ENCODE measurements at regions not wholly inside any gene's neighbourhood (a gene's known extent, or its start where the extent isn't known, plus 50 kb on each side); places are given as distances from the start of the nearest gene placed in this dataset.

DNA sequence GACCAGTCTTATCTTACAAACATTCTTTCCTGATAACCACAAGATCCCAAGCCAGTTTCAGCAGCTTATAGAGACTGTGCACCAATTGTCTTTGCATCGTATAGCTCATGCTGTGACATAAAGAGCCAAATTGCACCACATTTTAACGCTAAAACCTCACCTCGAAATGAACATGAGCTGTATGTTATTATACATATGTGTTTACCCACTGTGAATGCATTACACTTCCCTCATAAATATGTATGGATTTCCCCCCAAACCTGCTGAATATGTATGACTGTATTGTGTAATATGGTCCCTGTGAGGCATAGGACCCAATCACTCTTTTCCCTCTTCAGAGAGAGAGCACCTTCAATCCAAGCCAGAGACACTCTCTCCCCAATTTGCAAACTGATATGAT, 692.4 kb downstream of the NLGN4X start:
- no peaks in the 10 kb centered on the region for H3K36me3 ChIP-seq (ENCODE audit: control insufficient read depth, low read depth, low read length)
- peaks cover 3% of the 10 kb centered on the region for H3K4me1 ChIP-seq (ENCODE audit: control insufficient read depth, low read depth, low read length)
- H3K9ac ChIP-seq (ENCODE audit: low read length): no peak overlapping the region
- no peak overlapping the region for H3K4me3 ChIP-seq (ENCODE audit: low read length)
- no peaks in the 10 kb centered on the region for H3K27me3 ChIP-seq (ENCODE audit: control insufficient read depth, insufficient read depth, low read length)
- no peaks in the 10 kb centered on the region for H3K9me3 ChIP-seq (ENCODE audit: control insufficient read depth, low read depth, low read length)
- no peak overlapping the region for H3K27ac ChIP-seq (ENCODE audit: low read length)

DNA sequence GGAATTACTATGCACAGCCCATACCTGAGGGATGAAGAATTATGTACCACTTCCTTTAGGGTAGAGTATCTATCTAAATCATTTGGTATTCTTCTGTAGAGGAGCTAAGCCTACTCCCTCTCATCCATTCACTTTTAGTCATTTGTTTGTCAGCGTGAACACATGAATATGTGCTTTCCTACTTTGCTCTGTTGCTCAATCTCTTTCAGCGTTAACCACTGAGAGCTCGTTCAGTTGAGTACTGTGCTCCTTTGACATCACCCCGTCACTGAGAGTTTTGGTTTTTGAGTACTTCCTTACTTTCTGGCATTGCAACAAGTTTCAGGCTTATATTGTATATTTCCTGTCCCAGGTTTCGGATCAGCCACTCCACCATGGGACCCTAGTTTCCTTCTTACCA, 700.6 kb downstream of the NLGN4X start:
- Histone ChIP-seq H3K27me3 (ENCODE audit: control insufficient read depth, insufficient read depth, low read length) (no peaks in the 10 kb centered on the region), H3K9ac (ENCODE audit: low read length) (no peak overlapping the region), H3K27ac (ENCODE audit: low read length) (no peak overlapping the region), H3K4me1 (ENCODE audit: control insufficient read depth, low read depth, low read length) (no peaks in the 10 kb centered on the region), H3K36me3 (ENCODE audit: control insufficient read depth, low read depth, low read length) (no peaks in the 10 kb centered on the region), H3K9me3 (ENCODE audit: control insufficient read depth, low read depth, low read length) (no peaks in the 10 kb centered on the region), H3K4me3 (ENCODE audit: low read length) (no peak overlapping the region)

DNA sequence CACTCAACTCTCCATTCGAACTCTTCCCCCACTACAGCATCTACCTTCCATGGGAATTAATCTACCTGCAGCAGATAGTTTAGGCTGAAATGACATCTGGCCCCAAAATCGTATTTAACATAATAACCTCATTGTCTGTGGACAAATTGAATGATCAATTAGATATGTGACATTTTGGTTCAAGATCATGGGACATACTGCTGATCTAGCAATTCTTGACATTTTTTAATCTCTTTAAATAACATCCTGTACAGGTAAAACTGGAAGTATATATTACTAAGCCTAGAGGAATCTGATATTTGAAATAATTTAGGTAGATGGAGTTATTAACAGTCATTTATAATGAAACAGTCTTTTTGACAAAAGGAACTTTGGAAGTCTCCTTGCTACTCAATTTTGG, 702.5 kb downstream of the NLGN4X start:
- H3K27me3 ChIP-seq (ENCODE audit: control insufficient read depth, insufficient read depth, low read length): no peaks in the 10 kb centered on the region
- H3K27ac ChIP-seq (ENCODE audit: low read length): no peak overlapping the region
- H3K36me3 ChIP-seq (ENCODE audit: control insufficient read depth, low read depth, low read length): no peaks in the 10 kb centered on the region
- H3K9me3 ChIP-seq (ENCODE audit: control insufficient read depth, low read depth, low read length): no peaks in the 10 kb centered on the region
- no peaks in the 10 kb centered on the region for H3K4me1 ChIP-seq (ENCODE audit: control insufficient read depth, low read depth, low read length)
- no peak overlapping the region for H3K9ac ChIP-seq (ENCODE audit: low read length)
- no peak overlapping the region for H3K4me3 ChIP-seq (ENCODE audit: low read length)

DNA sequence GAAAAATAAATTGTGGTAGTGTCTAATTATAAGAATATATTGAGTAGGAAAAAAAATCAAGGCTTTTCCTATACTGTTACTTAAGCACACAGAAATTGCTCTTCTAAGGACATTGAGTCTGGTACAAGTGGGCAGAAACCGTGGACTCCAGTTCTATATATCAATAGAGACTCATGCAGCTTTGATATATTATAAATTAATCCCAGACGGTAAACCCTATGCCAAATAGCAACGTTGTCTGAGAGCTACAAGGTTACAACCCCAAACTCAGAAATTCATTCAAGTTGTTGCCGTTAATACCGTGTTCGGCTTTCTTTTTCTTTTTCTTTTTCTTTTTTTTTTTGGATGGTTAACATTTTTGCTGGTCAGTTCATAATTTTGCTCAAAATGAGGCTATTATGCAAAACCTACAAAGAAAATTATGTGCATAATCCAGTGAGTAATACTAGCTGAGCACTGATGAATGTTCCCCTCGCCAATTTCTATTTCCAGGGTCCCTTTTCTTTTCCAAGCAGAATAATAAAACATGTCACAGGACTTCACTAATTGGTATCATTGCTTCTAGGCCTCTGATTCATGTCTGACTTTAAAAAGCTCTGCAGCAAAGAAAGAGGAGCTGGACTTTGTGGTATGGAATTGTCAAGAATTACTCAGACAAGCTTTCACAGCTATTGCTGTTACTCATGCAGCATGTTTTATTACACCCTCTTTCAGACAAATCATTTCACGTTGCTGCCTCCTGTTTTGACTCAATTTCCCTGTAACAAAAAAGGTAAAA, 737.7 kb downstream of the NLGN4X start:
- Histone ChIP-seq H3K27ac (ENCODE audit: low read length) (no peak overlapping the region), H3K9ac (ENCODE audit: low read length) (no peak overlapping the region), H3K27me3 (ENCODE audit: control insufficient read depth, insufficient read depth, low read length) (no peaks in the 10 kb centered on the region), H3K9me3 (ENCODE audit: control insufficient read depth, low read depth, low read length) (no peaks in the 10 kb centered on the region), H3K36me3 (ENCODE audit: control insufficient read depth, low read depth, low read length) (no peaks in the 10 kb centered on the region), H3K4me1 (ENCODE audit: control insufficient read depth, low read depth, low read length) (no peaks in the 10 kb centered on the region), H3K4me3 (ENCODE audit: low read length) (no peak overlapping the region)

DNA sequence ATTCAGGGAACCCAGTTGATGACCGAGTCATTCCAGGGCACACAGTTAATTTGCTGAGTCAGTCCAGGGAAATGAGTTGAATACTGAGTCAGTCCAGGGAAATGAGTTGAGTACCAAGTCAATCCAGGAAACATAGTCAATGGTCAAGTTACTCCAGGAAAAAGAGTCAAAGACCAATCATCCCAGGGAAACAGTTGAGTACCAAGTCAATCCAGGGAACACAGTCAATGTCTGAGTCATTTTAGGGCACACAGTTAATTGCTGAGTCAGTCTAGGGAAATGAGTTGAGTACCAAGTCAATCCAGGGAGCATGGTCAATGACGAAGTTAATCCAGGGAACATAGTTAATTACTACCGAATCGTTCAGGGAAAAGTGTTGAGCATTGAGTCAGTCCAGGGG, 754.4 kb downstream of the NLGN4X start:
- Histone ChIP-seq H3K27ac (ENCODE audit: low read length) (no peak overlapping the region), H3K36me3 (ENCODE audit: control insufficient read depth, low read depth, low read length) (no peaks in the 10 kb centered on the region), H3K4me1 (ENCODE audit: control insufficient read depth, low read depth, low read length) (no peaks in the 10 kb centered on the region), H3K4me3 (ENCODE audit: low read length) (no peak overlapping the region), H3K9me3 (ENCODE audit: control insufficient read depth, low read depth, low read length) (no peaks in the 10 kb centered on the region), H3K9ac (ENCODE audit: low read length) (no peak overlapping the region), H3K27me3 (ENCODE audit: control insufficient read depth, insufficient read depth, low read length) (no peaks in the 10 kb centered on the region)

DNA sequence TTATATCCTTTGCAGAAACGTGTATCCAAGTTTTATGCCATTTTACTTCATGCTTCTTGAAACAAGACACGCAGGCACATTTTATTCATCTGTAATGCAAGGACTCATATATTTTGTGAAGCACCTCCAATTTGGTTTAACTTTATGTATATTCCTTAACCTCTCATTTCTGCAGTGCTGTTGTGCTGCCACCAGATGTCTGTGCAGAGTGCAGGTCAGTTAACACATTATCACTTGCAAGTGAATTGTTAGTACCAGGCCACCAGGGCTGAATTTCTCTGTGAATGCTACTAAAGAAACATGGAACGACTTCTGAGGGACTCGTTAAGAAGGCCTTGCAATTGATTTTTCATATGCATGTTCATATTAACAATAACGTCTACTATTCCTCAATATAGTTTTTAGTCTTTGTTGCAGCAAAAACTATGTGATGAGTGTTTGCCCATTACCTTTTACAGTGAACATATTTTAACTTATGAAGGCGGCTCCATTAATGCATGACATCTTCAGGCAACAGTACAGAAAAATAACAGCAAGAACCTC, 770.3 kb downstream of the NLGN4X start:
- no peaks in the 10 kb centered on the region for H3K36me3 ChIP-seq (ENCODE audit: control insufficient read depth, low read depth, low read length)
- H3K9ac ChIP-seq (ENCODE audit: low read length): no peak overlapping the region
- H3K27me3 ChIP-seq (ENCODE audit: control insufficient read depth, insufficient read depth, low read length): no peaks in the 10 kb centered on the region
- no peak overlapping the region for H3K4me3 ChIP-seq (ENCODE audit: low read length)
- H3K9me3 ChIP-seq (ENCODE audit: control insufficient read depth, low read depth, low read length): no peaks in the 10 kb centered on the region
- no peaks in the 10 kb centered on the region for H3K4me1 ChIP-seq (ENCODE audit: control insufficient read depth, low read depth, low read length)
- no peak overlapping the region for H3K27ac ChIP-seq (ENCODE audit: low read length)

DNA sequence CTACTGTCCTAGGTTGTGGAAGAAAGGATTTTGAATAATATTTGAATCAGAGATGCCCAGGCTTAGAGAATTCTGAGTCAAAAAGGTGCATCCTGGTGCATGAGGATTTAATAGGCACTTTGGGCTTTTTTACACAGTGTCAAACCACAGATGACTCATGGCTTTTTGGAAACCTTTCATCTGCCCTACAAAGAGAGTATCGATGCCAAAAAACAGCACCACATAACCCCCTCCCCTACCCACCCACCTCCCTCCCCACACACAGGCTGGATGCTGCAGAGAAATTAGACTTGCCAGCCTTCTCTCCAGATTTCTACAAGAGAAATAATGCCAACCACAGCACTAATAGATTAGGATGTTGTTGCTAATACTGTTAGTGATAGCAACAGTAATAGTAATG, 779.3 kb downstream of the NLGN4X start:
- Histone ChIP-seq H3K27me3 (ENCODE audit: control insufficient read depth, insufficient read depth, low read length) (no peaks in the 10 kb centered on the region), H3K4me1 (ENCODE audit: control insufficient read depth, low read depth, low read length) (no peaks in the 10 kb centered on the region), H3K36me3 (ENCODE audit: control insufficient read depth, low read depth, low read length) (no peaks in the 10 kb centered on the region), H3K9me3 (ENCODE audit: control insufficient read depth, low read depth, low read length) (no peaks in the 10 kb centered on the region), H3K4me3 (ENCODE audit: low read length) (no peak overlapping the region), H3K27ac (ENCODE audit: low read length) (no peak overlapping the region), H3K9ac (ENCODE audit: low read length) (no peak overlapping the region)

DNA sequence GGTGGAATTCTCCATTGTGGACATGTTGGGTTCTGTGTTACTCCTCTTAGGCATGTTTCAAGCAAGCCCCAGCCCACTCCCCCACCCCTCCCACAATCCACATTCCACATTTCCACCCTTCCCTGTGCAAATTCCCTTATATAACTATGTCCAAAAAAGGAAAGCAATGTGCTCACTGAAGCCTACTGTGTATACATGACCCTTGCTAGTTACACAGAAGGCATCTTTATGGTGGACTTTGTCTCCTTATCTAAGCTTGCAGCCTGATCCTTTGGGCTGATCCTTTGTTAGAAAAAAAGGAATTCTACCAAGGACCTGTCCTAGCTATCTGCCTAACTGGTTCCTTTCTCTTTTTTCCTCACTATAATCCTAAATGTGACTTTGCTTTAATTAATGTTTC, 796.8 kb downstream of the NLGN4X start:
- Histone ChIP-seq H3K4me1 (ENCODE audit: control insufficient read depth, low read depth, low read length) (no peaks in the 10 kb centered on the region), H3K27ac (ENCODE audit: low read length) (no peak overlapping the region), H3K36me3 (ENCODE audit: control insufficient read depth, low read depth, low read length) (no peaks in the 10 kb centered on the region), H3K9me3 (ENCODE audit: control insufficient read depth, low read depth, low read length) (no peaks in the 10 kb centered on the region), H3K27me3 (ENCODE audit: control insufficient read depth, insufficient read depth, low read length) (no peaks in the 10 kb centered on the region), H3K4me3 (ENCODE audit: low read length) (no peak overlapping the region), H3K9ac (ENCODE audit: low read length) (no peak overlapping the region)

DNA sequence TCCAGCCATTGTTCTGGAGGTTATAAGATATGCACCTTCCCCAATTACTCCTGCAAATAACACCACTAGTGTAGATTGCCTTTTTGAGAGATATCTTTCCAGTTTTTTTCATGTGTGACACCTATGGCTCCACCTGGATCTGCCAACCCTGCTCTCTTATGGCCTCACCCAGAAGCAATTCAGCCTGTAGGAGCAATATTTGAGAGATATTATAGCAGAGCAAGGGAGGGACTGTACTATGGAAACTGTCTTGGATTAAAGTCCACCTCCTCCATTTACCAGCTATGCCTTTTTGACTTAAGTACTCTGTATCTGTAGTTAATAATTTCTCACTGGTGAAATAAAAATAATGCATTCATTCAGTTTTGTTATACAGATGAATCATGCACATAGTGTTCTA, 803.5 kb downstream of the NLGN4X start:
- H3K4me3 ChIP-seq (ENCODE audit: low read length): no peak overlapping the region
- no peak overlapping the region for H3K27ac ChIP-seq (ENCODE audit: low read length)
- no peaks in the 10 kb centered on the region for H3K36me3 ChIP-seq (ENCODE audit: control insufficient read depth, low read depth, low read length)
- no peaks in the 10 kb centered on the region for H3K9me3 ChIP-seq (ENCODE audit: control insufficient read depth, low read depth, low read length)
- H3K4me1 ChIP-seq (ENCODE audit: control insufficient read depth, low read depth, low read length): peaks cover 4% of the 10 kb centered on the region
- H3K9ac ChIP-seq (ENCODE audit: low read length): no peak overlapping the region
- H3K27me3 ChIP-seq (ENCODE audit: control insufficient read depth, insufficient read depth, low read length): no peaks in the 10 kb centered on the region

DNA sequence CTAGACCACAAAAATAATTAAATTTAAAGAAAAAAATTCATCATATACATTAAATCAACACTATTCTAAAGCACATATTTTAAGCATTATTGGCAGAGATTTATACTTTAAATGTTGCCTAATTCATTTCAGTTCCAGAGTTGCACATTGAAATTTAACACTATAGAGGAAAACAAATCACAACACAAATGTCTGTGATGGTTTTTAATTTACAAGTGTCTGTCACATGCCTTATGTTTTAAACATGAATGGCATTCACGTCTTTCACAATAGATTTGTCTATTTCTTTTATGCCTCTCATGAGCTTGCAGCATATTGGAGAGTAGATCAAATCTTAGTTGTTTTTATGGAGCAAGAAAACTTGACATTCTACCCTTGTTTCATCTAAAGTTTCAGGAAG, 811.3 kb downstream of the NLGN4X start:
- no peaks in the 10 kb centered on the region for H3K4me1 ChIP-seq (ENCODE audit: control insufficient read depth, low read depth, low read length)
- no peaks in the 10 kb centered on the region for H3K9me3 ChIP-seq (ENCODE audit: control insufficient read depth, low read depth, low read length)
- H3K4me3 ChIP-seq (ENCODE audit: low read length): no peak overlapping the region
- no peaks in the 10 kb centered on the region for H3K27me3 ChIP-seq (ENCODE audit: control insufficient read depth, insufficient read depth, low read length)
- H3K36me3 ChIP-seq (ENCODE audit: control insufficient read depth, low read depth, low read length): no peaks in the 10 kb centered on the region
- H3K27ac ChIP-seq (ENCODE audit: low read length): no peak overlapping the region
- H3K9ac ChIP-seq (ENCODE audit: low read length): no peak overlapping the region

DNA sequence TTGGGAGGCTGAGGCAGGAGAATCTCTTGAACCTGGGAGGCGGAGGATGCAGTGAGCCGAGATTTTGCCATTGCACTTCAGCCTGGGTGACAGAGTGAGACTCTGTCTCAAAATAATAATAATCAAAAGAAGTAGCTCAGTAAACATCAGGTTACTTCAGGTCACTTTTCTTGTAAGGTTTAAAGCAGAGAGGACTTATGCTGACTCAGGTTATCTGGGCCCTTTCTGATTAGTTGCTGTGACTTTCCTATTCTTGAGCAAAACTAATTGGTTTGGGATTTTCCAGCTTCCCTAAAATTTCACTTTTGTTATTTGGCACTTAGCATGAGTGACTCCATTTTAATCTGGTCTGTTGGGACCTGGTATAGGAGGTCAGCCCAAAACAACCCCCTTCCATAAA, 812.9 kb downstream of the NLGN4X start:
- H3K9ac ChIP-seq (ENCODE audit: low read length): no peak overlapping the region
- H3K4me1 ChIP-seq (ENCODE audit: control insufficient read depth, low read depth, low read length): no peaks in the 10 kb centered on the region
- H3K27me3 ChIP-seq (ENCODE audit: control insufficient read depth, insufficient read depth, low read length): no peaks in the 10 kb centered on the region
- H3K9me3 ChIP-seq (ENCODE audit: control insufficient read depth, low read depth, low read length): no peaks in the 10 kb centered on the region
- H3K36me3 ChIP-seq (ENCODE audit: control insufficient read depth, low read depth, low read length): no peaks in the 10 kb centered on the region
- H3K4me3 ChIP-seq (ENCODE audit: low read length): no peak overlapping the region
- H3K27ac ChIP-seq (ENCODE audit: low read length): no peak overlapping the region

DNA sequence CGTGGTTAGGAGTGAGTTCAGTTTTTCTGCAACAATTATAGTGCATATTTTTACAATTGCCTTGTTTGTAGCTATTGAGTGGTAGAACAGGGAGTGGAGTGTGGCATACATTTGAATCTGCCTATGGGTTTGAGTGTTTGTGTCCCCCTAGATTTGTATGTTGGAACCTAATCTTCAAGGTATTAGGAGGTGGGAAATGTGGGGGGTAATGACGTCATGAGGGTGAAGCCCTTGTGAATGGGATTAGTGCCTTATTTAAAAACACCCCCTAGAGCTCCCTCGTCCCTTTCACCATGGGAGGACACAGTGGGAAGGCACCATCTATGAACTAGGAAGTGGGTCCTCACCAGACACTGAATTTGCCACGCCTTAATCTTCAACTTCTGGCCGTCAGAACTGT, 819.6 kb downstream of the NLGN4X start:
- H3K9ac ChIP-seq (ENCODE audit: low read length): no peak overlapping the region
- no peaks in the 10 kb centered on the region for H3K9me3 ChIP-seq (ENCODE audit: control insufficient read depth, low read depth, low read length)
- H3K27ac ChIP-seq (ENCODE audit: low read length): no peak overlapping the region
- H3K4me3 ChIP-seq (ENCODE audit: low read length): no peak overlapping the region
- H3K36me3 ChIP-seq (ENCODE audit: control insufficient read depth, low read depth, low read length): no peaks in the 10 kb centered on the region
- H3K27me3 ChIP-seq (ENCODE audit: control insufficient read depth, insufficient read depth, low read length): no peaks in the 10 kb centered on the region
- no peaks in the 10 kb centered on the region for H3K4me1 ChIP-seq (ENCODE audit: control insufficient read depth, low read depth, low read length)
